OCI-LY1 (cell line): ENCODE measurements at regions not wholly inside any gene's neighbourhood (a gene's known extent, or its start where the extent isn't known, plus 50 kb on each side); places are given as distances from the start of the nearest gene placed in this dataset.

ENCODE experiments used
- H2AFZ ChIP-seq: fragments of 200-600 bp; sonication (generic), shearing (Covaris generic); 2 replicates; pipeline ENCODE4 v1.6.0; 2014; ENCODE audit warnings: antibody characterized with exemption, mild to moderate bottlenecking, low read length
- H3F3A ChIP-seq: fragments of 200-600 bp; sonication (generic), shearing (Covaris generic); 2 replicates; pipeline ENCODE4 v1.6.0; 2014; ENCODE audit warnings: mild to moderate bottlenecking, antibody characterized with exemption, low read length, moderate library complexity; ENCODE audit not compliant: insufficient read depth
- H3K27ac ChIP-seq: fragments of 200-600 bp; sonication (generic); 2 replicates; pipeline ENCODE4 v1.5.1; 2014; ENCODE audit warnings: low read length, mixed run types, mild to moderate bottlenecking, low read depth; ENCODE audit not compliant: poor library complexity, severe bottlenecking
- H3K27me3 ChIP-seq: fragments of 200-600 bp; sonication (generic); 2 replicates; pipeline ENCODE4 v1.6.0; 2014; ENCODE audit warnings: antibody characterized with exemption, mild to moderate bottlenecking, low read length, moderate library complexity; ENCODE audit not compliant: insufficient read depth
- H3K36me3 ChIP-seq: fragments of 200-600 bp; sonication (generic); 2 replicates; pipeline ENCODE4 v1.6.1; 2014; ENCODE audit warnings: mild to moderate bottlenecking, antibody characterized with exemption, low read length, moderate library complexity, mixed read lengths; ENCODE audit not compliant: insufficient read depth
- H3K4me1 ChIP-seq: fragments of 200-600 bp; sonication (generic); 2 replicates; pipeline ENCODE4 v1.5.1; 2014; ENCODE audit warnings: mild to moderate bottlenecking, low read length, moderate library complexity; ENCODE audit not compliant: insufficient read depth, severe bottlenecking
- H3K4me2 ChIP-seq: fragments of 200-600 bp; sonication (generic), shearing (Covaris generic); 2 replicates; pipeline ENCODE4 v1.6.1; 2014; ENCODE audit warnings: low read length
- H3K4me3 ChIP-seq: fragments of 200-600 bp; sonication (generic); 2 replicates; pipeline ENCODE4 v1.5.1; 2014; ENCODE audit warnings: low read length, low read depth, mild to moderate bottlenecking, mixed read lengths; ENCODE audit not compliant: poor library complexity, severe bottlenecking
- H3K79me2 ChIP-seq: fragments of 200-600 bp; shearing (Covaris generic); 2 replicates; pipeline ENCODE4 v1.6.1; 2016; ENCODE audit warnings: mixed run types, low read length, mixed read lengths; ENCODE audit not compliant: insufficient read depth
- H3K9ac ChIP-seq: fragments of 200-600 bp; sonication (generic), shearing (Covaris generic); 2 replicates; pipeline ENCODE4 v1.6.1; 2014; ENCODE audit warnings: mild to moderate bottlenecking, low read length, mixed read lengths
- H3K9me2 ChIP-seq: fragments of 200-600 bp; sonication (generic), shearing (Covaris generic); 2 replicates; pipeline ENCODE4 v1.6.1; 2014; ENCODE audit warnings: low read depth, mild to moderate bottlenecking, low read length, mixed read lengths
- H3K9me3 ChIP-seq: fragments of 200-600 bp; shearing (Covaris generic); 2 replicates; pipeline ENCODE4 v1.6.1; 2014; ENCODE audit warnings: low read length, mixed read lengths
- H4K20me1 ChIP-seq: fragments of 200-600 bp; sonication (generic), shearing (Covaris generic); 2 replicates; pipeline ENCODE4 v1.6.0; 2016; ENCODE audit warnings: mild to moderate bottlenecking, low read length; ENCODE audit not compliant: insufficient read depth
- EZH2 ChIP-seq: fragments of 200-600 bp; sonication (generic), shearing (Covaris generic); IDR thresholded peaks from 2 replicates; pipeline ENCODE4 v1.8.0; 2017; ENCODE audit warnings: borderline replicate concordance, mixed run types, mild to moderate bottlenecking, antibody characterized with exemption, low read length, moderate library complexity, mixed read lengths
- TF ChIP-seq, protein P1 (sequence below): fragments of 200-600 bp; sonication (generic), shearing (Covaris generic); IDR thresholded peaks from 2 replicates; pipeline ENCODE4 v1.5.1; 2017; ENCODE audit warnings: mild to moderate bottlenecking, antibody characterized with exemption, low read length, moderate library complexity, mixed read lengths

DNA sequence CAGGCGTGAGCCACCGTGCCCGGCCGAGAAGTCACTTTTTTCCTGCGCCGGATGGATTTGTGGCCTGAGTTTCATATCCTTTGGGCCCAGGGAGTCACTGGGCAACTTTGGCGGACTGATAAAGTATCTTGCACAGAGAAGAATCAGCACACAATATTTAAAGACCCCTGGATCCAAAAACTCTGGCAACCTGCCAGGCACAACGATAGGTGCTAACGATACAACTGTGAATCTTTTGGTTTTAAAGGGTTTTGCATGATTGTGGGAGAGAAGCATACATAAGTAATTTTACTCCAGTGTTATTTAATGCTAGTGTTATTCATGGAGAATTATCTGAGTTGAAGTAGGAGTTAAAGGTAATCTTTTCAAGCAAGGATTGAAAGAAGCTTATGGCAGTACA lies 85.3 kb downstream of the TAF11L14 start:
- Histone ChIP-seq H3K9ac (no peak overlapping the region), H3K4me3 (no peak overlapping the region), H3K79me2 (no peaks in the 10 kb centered on the region), H3F3A (no peaks in the 10 kb centered on the region), H3K4me2 (no peak overlapping the region), H3K27ac (no peak overlapping the region), H3K9me3 (no peaks in the 10 kb centered on the region), H3K36me3 (no peaks in the 10 kb centered on the region), H4K20me1 (no peaks in the 10 kb centered on the region), H3K4me1 (no peaks in the 10 kb centered on the region), H3K9me2 (no peaks in the 10 kb centered on the region), H2AFZ (no peak overlapping the region), H3K27me3 (no peaks in the 10 kb centered on the region)
- TF ChIP-seq EZH2, result no peak
- TF ChIP-seq, protein P1, sequence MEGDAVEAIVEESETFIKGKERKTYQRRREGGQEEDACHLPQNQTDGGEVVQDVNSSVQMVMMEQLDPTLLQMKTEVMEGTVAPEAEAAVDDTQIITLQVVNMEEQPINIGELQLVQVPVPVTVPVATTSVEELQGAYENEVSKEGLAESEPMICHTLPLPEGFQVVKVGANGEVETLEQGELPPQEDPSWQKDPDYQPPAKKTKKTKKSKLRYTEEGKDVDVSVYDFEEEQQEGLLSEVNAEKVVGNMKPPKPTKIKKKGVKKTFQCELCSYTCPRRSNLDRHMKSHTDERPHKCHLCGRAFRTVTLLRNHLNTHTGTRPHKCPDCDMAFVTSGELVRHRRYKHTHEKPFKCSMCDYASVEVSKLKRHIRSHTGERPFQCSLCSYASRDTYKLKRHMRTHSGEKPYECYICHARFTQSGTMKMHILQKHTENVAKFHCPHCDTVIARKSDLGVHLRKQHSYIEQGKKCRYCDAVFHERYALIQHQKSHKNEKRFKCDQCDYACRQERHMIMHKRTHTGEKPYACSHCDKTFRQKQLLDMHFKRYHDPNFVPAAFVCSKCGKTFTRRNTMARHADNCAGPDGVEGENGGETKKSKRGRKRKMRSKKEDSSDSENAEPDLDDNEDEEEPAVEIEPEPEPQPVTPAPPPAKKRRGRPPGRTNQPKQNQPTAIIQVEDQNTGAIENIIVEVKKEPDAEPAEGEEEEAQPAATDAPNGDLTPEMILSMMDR, result no peak

DNA sequence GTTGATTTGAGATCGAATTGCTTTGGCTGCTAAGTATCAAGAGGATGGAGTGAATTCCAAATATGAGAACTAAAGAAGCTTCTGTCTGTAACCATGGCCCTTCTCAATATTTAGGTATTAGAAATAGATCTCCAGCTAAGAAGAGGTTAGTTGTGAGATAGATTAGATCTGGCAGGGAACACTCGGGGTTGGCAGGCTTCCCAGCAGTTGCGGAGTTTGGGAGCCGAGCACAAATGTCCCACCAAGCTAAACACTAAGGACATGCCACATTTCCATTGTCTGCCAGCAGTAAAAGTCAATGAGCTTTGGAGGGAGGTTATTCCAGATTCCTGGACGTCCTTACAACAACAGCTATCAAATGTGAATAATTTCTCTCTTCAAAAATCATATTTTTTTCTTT lies 85.8 kb downstream of the TAF11L14 start:
- H3F3A ChIP-seq, result no peaks in the 10 kb centered on the region
- H3K36me3 ChIP-seq, result no peaks in the 10 kb centered on the region
- no peaks in the 10 kb centered on the region for H3K4me1 ChIP-seq
- no peak overlapping the region for H2AFZ ChIP-seq
- no peaks in the 10 kb centered on the region for H4K20me1 ChIP-seq
- H3K79me2 ChIP-seq, result no peaks in the 10 kb centered on the region
- TF ChIP-seq, protein P1, result no peak
- no peak for TF ChIP-seq EZH2
- no peaks in the 10 kb centered on the region for H3K27me3 ChIP-seq
- no peak overlapping the region for H3K4me3 ChIP-seq
- H3K27ac ChIP-seq, result no peak overlapping the region
- H3K9ac ChIP-seq, result no peak overlapping the region
- H3K4me2 ChIP-seq, result no peak overlapping the region
- no peaks in the 10 kb centered on the region for H3K9me3 ChIP-seq
- no peaks in the 10 kb centered on the region for H3K9me2 ChIP-seq

DNA sequence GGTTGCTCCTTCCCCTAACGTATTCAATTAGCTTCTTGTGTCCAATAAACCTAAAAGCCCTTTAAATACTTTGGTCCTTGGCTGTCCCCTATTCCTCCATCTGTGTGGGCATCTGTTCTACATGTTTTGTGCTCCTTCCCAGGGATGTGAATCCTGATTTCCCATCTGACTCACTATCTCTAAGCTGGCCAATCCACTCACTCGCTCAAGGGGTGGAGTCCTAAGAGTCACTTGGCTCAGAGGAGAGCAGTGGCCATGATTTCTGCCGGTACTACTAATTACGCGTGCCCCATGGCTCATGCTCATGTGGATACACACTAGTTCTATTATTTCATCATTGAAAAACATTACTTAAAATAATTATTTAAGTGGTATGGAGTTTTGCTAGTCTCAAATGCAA lies 89.6 kb downstream of the TAF11L14 start:
- H3K9ac ChIP-seq, result no peak overlapping the region
- no peaks in the 10 kb centered on the region for H3K36me3 ChIP-seq
- no peaks in the 10 kb centered on the region for H3K9me2 ChIP-seq
- H3K27me3 ChIP-seq, result no peaks in the 10 kb centered on the region
- H4K20me1 ChIP-seq, result no peaks in the 10 kb centered on the region
- TF ChIP-seq, protein P1, result no peak
- no peak for TF ChIP-seq EZH2
- no peaks in the 10 kb centered on the region for H3F3A ChIP-seq
- no peak overlapping the region for H3K4me3 ChIP-seq
- H3K4me1 ChIP-seq, result no peaks in the 10 kb centered on the region
- H3K4me2 ChIP-seq, result no peak overlapping the region
- H2AFZ ChIP-seq, result no peak overlapping the region
- H3K79me2 ChIP-seq, result no peaks in the 10 kb centered on the region
- H3K27ac ChIP-seq, result no peak overlapping the region
- H3K9me3 ChIP-seq, result no peaks in the 10 kb centered on the region
